T-helper 17 cell (primary cell): ENCODE measurements at regions not wholly inside any gene's neighbourhood (a gene's known extent, or its start where the extent isn't known, plus 50 kb on each side); places are given as distances from the start of the nearest gene placed in this dataset.

ENCODE experiments used
- ATAC-seq: fragments of 150-1000 bp; cut with Tn5 transposase; 2 replicates; pipeline ENCODE4 v1.10.0; 2021; ENCODE audit warnings: mild to moderate bottlenecking, moderate library complexity
- DNase-seq, 3 donors: peaks; one replicate each; pipeline versions ENCODE4 v3.0.0 to v3.0.0-alpha.2; 2020 to 2021
- H3K9me3 ChIP-seq: one replicate; pipeline ENCODE4 v1.7.0; 2013; ENCODE audit warnings: low read length, mild to moderate bottlenecking; ENCODE audit not compliant: control insufficient read depth, poor library complexity, severe bottlenecking
- H3K27ac Mint-ChIP-seq: one replicate; pipeline ENCODE4 v1.8.0; 2022; ENCODE audit warnings: mild to moderate bottlenecking, moderate library complexity, mixed read lengths
- H3K27me3 Mint-ChIP-seq: one replicate; pipeline ENCODE4 v1.8.0; 2022; ENCODE audit warnings: mixed read lengths
- H3K36me3 Mint-ChIP-seq: one replicate; pipeline ENCODE4 v1.8.0; 2022; ENCODE audit warnings: low read depth, mixed read lengths
- H3K4me1 Mint-ChIP-seq: one replicate; pipeline ENCODE4 v1.8.0; 2022; ENCODE audit warnings: mild to moderate bottlenecking, mixed read lengths
- H3K4me3 Mint-ChIP-seq: one replicate; pipeline ENCODE4 v1.8.0; 2022; ENCODE audit warnings: mild to moderate bottlenecking, moderate library complexity, mixed read lengths

- Mint-ChIP-seq H3K36me3 (no peaks in the 10 kb centered on the region), H3K27ac (no peak overlapping the region), H3K4me1 (no peaks in the 10 kb centered on the region), H3K4me3 (no peak overlapping the region), H3K27me3 (peaks cover 5% of the 10 kb centered on the region)
- H3K9me3 ChIP-seq = no peaks in the 10 kb centered on the region
- DNase-seq = no peak
- ATAC-seq = no peak
Measured at GRCh38 chr9:105911104-105911911, 217.0 kb downstream of the TMEM38B start.

- H3K4me1 Mint-ChIP-seq = no peaks in the 10 kb centered on the region
Measured at GRCh38 chr9:105912157-105912862, 218.0 kb downstream of the TMEM38B start.

GRCh38 chr9:105912863-105913516 is 218.6 kb downstream of the TMEM38B start:
- H3K27ac Mint-ChIP-seq = no peak overlapping the region
- DNase-seq (no peak), ATAC-seq (no peak)
- no peaks in the 10 kb centered on the region for H3K9me3 ChIP-seq
- peaks cover 1% of the 10 kb centered on the region for H3K27me3 Mint-ChIP-seq
- no peaks in the 10 kb centered on the region for H3K36me3 Mint-ChIP-seq
- H3K4me1 Mint-ChIP-seq = no peaks in the 10 kb centered on the region
- H3K4me3 Mint-ChIP-seq = no peak overlapping the region

More at GRCh38 chr9:105912157-105912862, 218.0 kb downstream of the TMEM38B start:
- no peak overlapping the region for H3K27ac Mint-ChIP-seq
- no peak overlapping the region for H3K4me3 Mint-ChIP-seq
- H3K36me3 Mint-ChIP-seq = no peaks in the 10 kb centered on the region
- DNase-seq (no peak), ATAC-seq (no peak)
- no peaks in the 10 kb centered on the region for H3K9me3 ChIP-seq
- peaks cover 5% of the 10 kb centered on the region for H3K27me3 Mint-ChIP-seq

GRCh38 chr9:105921057-105921726 is 226.9 kb downstream of the TMEM38B start:
- Mint-ChIP-seq H3K4me3 (no peak overlapping the region), H3K4me1 (no peaks in the 10 kb centered on the region), H3K27ac (no peak overlapping the region), H3K36me3 (no peaks in the 10 kb centered on the region), H3K27me3 (no peaks in the 10 kb centered on the region)
- DNase-seq (no peak), ATAC-seq (no peak)
- no peaks in the 10 kb centered on the region for H3K9me3 ChIP-seq

- H3K9me3 ChIP-seq = no peaks in the 10 kb centered on the region
- Mint-ChIP-seq H3K27ac (no peak overlapping the region), H3K4me1 (no peaks in the 10 kb centered on the region), H3K4me3 (no peak overlapping the region), H3K36me3 (no peaks in the 10 kb centered on the region), H3K27me3 (no peaks in the 10 kb centered on the region)
- DNase-seq (no peak), ATAC-seq (no peak)
Measured at GRCh38 chr9:105928416-105928815, 234.1 kb downstream of the TMEM38B start.

GRCh38 chr9:105930011-105930627 is 235.8 kb downstream of the TMEM38B start:
- no peak for ATAC-seq
- Mint-ChIP-seq H3K27ac (no peak overlapping the region), H3K4me3 (no peak overlapping the region), H3K4me1 (no peaks in the 10 kb centered on the region), H3K36me3 (no peaks in the 10 kb centered on the region), H3K27me3 (no peaks in the 10 kb centered on the region)
- H3K9me3 ChIP-seq = no peaks in the 10 kb centered on the region
- DNase-seq = no peak

- ATAC-seq = no peak
Measured at GRCh38 chr9:105932276-105932675, 237.9 kb downstream of the TMEM38B start.

GRCh38 chr9:105950448-105950847 is 256.1 kb downstream of the TMEM38B start:
- no peak overlapping the region for H3K27ac Mint-ChIP-seq
- no peaks in the 10 kb centered on the region for H3K4me1 Mint-ChIP-seq
- no peaks in the 10 kb centered on the region for H3K27me3 Mint-ChIP-seq
- ATAC-seq = no peak
- no peaks in the 10 kb centered on the region for H3K36me3 Mint-ChIP-seq
- no peaks in the 10 kb centered on the region for H3K9me3 ChIP-seq
- no peak overlapping the region for H3K4me3 Mint-ChIP-seq
- no peak for DNase-seq

More at GRCh38 chr9:105932276-105932675, 237.9 kb downstream of the TMEM38B start:
- H3K4me3 Mint-ChIP-seq = no peak overlapping the region
- no peaks in the 10 kb centered on the region for H3K27me3 Mint-ChIP-seq
- H3K36me3 Mint-ChIP-seq = no peaks in the 10 kb centered on the region
- no peak overlapping the region for H3K27ac Mint-ChIP-seq
- H3K4me1 Mint-ChIP-seq = no peaks in the 10 kb centered on the region
- no peak for DNase-seq
- H3K9me3 ChIP-seq = no peaks in the 10 kb centered on the region

- ATAC-seq (no peak), DNase-seq (no peak)
- H3K9me3 ChIP-seq = no peaks in the 10 kb centered on the region
- Mint-ChIP-seq H3K4me1 (no peaks in the 10 kb centered on the region), H3K27ac (no peak overlapping the region), H3K4me3 (no peak overlapping the region), H3K36me3 (no peaks in the 10 kb centered on the region), H3K27me3 (no peaks in the 10 kb centered on the region)
Measured at GRCh38 chr9:105950894-105951293, 256.6 kb downstream of the TMEM38B start.

GRCh38 chr9:105954517-105954916 is 260.2 kb downstream of the TMEM38B start:
- no peak for ATAC-seq
- no peaks in the 10 kb centered on the region for H3K4me1 Mint-ChIP-seq
- H3K27me3 Mint-ChIP-seq = no peaks in the 10 kb centered on the region
- DNase-seq = no peak
- H3K4me3 Mint-ChIP-seq = no peak overlapping the region
- H3K27ac Mint-ChIP-seq = no peak overlapping the region
- no peaks in the 10 kb centered on the region for H3K36me3 Mint-ChIP-seq
- H3K9me3 ChIP-seq = no peaks in the 10 kb centered on the region

- ATAC-seq (no peak), DNase-seq (no peak)
- no peaks in the 10 kb centered on the region for H3K27me3 Mint-ChIP-seq
- H3K36me3 Mint-ChIP-seq = no peaks in the 10 kb centered on the region
- H3K4me1 Mint-ChIP-seq = no peaks in the 10 kb centered on the region
- H3K9me3 ChIP-seq = no peaks in the 10 kb centered on the region
- no peak overlapping the region for H3K4me3 Mint-ChIP-seq
- H3K27ac Mint-ChIP-seq = no peak overlapping the region
Measured at GRCh38 chr9:105957830-105958229, 263.5 kb downstream of the TMEM38B start.

- H3K27ac Mint-ChIP-seq = no peak overlapping the region
- no peaks in the 10 kb centered on the region for H3K36me3 Mint-ChIP-seq
- H3K9me3 ChIP-seq = no peaks in the 10 kb centered on the region
- DNase-seq = no peak
- no peak for ATAC-seq
- H3K4me1 Mint-ChIP-seq = no peaks in the 10 kb centered on the region
- H3K27me3 Mint-ChIP-seq = no peaks in the 10 kb centered on the region
- no peak overlapping the region for H3K4me3 Mint-ChIP-seq
Measured at GRCh38 chr9:105958587-105958986, 264.2 kb downstream of the TMEM38B start.

- no peaks in the 10 kb centered on the region for H3K9me3 ChIP-seq
- ATAC-seq (no peak), DNase-seq (no peak)
- Mint-ChIP-seq H3K4me1 (no peaks in the 10 kb centered on the region), H3K27ac (no peak overlapping the region), H3K4me3 (no peak overlapping the region), H3K27me3 (no peaks in the 10 kb centered on the region), H3K36me3 (no peaks in the 10 kb centered on the region)
Measured at GRCh38 chr9:105959531-105959930, 265.2 kb downstream of the TMEM38B start.
